Lower lobe of right lung (tissue), 2 donors: ENCODE measurements at regions not wholly inside any gene's neighbourhood (a gene's known extent, or its start where the extent isn't known, plus 50 kb on each side); places are given as distances from the start of the nearest gene placed in this dataset.

Experiments used
- ATAC-seq, 2 donors: fragments of 200-7000 bp; cut with Tn5 transposase; one replicate each; pipeline ENCODE4 v1.9.1; 2020 to 2022; ENCODE audit warnings: mild to moderate bottlenecking in 2 of 2, moderate library complexity in 2 of 2
- DNase-seq: peaks from one replicate; pipeline ENCODE4 v3.0.0-alpha.2; 2020
- H3K27ac ChIP-seq: fragments of 200-600 bp; one replicate; pipeline ENCODE4 v1.8.0; 2022
- H3K27me3 ChIP-seq: fragments of 200-600 bp; one replicate; pipeline ENCODE4 v1.8.0; 2022; ENCODE audit warnings: low read depth
- H3K36me3 ChIP-seq: fragments of 200-600 bp; one replicate; pipeline ENCODE4 v1.8.0; 2022; ENCODE audit warnings: mild to moderate bottlenecking
- H3K4me1 ChIP-seq: fragments of 200-600 bp; one replicate; pipeline ENCODE4 v1.8.0; 2022
- H3K4me3 ChIP-seq: fragments of 200-600 bp; one replicate; pipeline ENCODE4 v1.8.0; 2022; ENCODE audit warnings: mild to moderate bottlenecking
- H3K9me3 ChIP-seq: fragments of 200-600 bp; one replicate; pipeline ENCODE4 v1.8.0; 2022
- CTCF ChIP-seq: fragments of 200-600 bp; IDR thresholded peaks from one replicate; pipeline ENCODE4 v1.8.0; 2022; ENCODE audit warnings: antibody characterized with exemption, mild to moderate bottlenecking
- intact Hi-C: fragments of 100-400 bp; cut with DNase I; formaldehyde crosslinking; loops from one replicate; pipeline ENCODE4 v1.11.0; 2022
- donor health status: DM: no; HTN: yes; CAD: no; lungs with severe emphysema.

DNA sequence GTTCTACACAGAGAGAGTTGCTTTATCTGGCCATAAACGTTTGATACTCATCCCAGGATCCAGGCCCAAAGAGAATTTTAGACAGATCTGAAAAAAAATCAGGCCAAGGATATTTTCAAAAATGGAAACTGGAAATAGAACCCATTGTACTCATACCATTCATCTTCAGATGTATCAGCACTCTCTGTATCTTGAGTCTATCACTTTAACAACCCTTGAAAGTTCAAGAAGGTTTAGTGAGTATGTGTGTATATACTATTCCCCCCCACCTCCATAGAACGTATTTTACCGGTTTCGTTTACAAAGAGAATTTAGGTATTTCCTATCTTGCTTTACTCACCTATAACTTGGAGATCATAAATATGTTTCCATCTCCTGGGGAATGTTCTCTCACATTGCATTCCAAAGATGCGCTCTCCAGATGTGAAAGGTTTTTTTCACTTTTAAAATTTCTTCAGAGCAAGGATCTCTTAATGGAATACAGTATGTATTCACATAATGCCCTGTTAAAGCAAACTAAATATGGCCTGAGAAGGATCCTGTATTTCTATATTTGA lies 105.5 kb upstream of the TUT7 start:
- intact Hi-C loops, result no loop called here
- no peaks in the 10 kb centered on the region for H3K27me3 ChIP-seq
- DNase-seq (no peak), ATAC-seq (no peak)
- H3K27ac ChIP-seq, result no peak overlapping the region
- no peaks in the 10 kb centered on the region for H3K4me1 ChIP-seq
- no peaks in the 10 kb centered on the region for H3K9me3 ChIP-seq
- H3K36me3 ChIP-seq, result no peaks in the 10 kb centered on the region
- no peak overlapping the region for H3K4me3 ChIP-seq
- TF ChIP-seq CTCF, result no peak

DNA sequence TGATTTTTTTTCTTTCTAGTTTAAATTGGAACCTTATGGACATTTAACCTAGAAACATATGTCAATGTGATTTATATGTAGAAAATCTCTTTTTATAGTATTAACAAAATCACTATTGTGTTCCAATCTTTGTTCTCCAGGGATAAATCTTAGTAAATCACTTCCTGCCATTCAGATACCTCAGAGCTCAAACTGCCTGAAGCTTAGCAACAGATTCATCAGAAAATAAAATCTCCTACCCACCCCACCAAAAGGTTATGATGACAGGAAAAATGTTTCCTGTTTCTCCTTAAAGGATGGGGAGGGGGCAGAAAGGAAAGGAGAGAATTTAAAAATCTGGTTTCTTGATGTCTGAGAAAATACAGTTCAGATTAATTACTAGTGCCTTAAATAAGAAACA lies 105.0 kb upstream of the TUT7 start:
- no peak for DNase-seq
- no peak for ATAC-seq
- Histone ChIP-seq H3K4me1 (no peaks in the 10 kb centered on the region), H3K4me3 (no peak overlapping the region), H3K36me3 (no peaks in the 10 kb centered on the region), H3K27ac (no peak overlapping the region), H3K9me3 (no peaks in the 10 kb centered on the region), H3K27me3 (no peaks in the 10 kb centered on the region)
- no peak for TF ChIP-seq CTCF
- intact Hi-C loops, result no loop called here

- no peaks in the 10 kb centered on the region for H3K9me3 ChIP-seq
- ATAC-seq (no peak), DNase-seq (no peak)
- no peaks in the 10 kb centered on the region for H3K4me1 ChIP-seq
- H3K27me3 ChIP-seq, result no peaks in the 10 kb centered on the region
- H3K4me3 ChIP-seq, result no peak overlapping the region
- no peaks in the 10 kb centered on the region for H3K36me3 ChIP-seq
- no peak overlapping the region for H3K27ac ChIP-seq
- no peak for TF ChIP-seq CTCF
- intact Hi-C loops, result no loop called here
These were observed 104.1 kb upstream of the TUT7 start for GRCh38 chr9:86458191-86458855.

- Histone ChIP-seq H3K36me3 (no peaks in the 10 kb centered on the region), H3K4me1 (no peaks in the 10 kb centered on the region), H3K4me3 (no peak overlapping the region), H3K27ac (no peak overlapping the region), H3K27me3 (no peaks in the 10 kb centered on the region), H3K9me3 (no peaks in the 10 kb centered on the region)
- DNase-seq, result no peak
- no peak for TF ChIP-seq CTCF
- intact Hi-C loops, result no loop called here
- no peak for ATAC-seq
These were observed 102.2 kb upstream of the TUT7 start for GRCh38 chr9:86456416-86456815.

DNA sequence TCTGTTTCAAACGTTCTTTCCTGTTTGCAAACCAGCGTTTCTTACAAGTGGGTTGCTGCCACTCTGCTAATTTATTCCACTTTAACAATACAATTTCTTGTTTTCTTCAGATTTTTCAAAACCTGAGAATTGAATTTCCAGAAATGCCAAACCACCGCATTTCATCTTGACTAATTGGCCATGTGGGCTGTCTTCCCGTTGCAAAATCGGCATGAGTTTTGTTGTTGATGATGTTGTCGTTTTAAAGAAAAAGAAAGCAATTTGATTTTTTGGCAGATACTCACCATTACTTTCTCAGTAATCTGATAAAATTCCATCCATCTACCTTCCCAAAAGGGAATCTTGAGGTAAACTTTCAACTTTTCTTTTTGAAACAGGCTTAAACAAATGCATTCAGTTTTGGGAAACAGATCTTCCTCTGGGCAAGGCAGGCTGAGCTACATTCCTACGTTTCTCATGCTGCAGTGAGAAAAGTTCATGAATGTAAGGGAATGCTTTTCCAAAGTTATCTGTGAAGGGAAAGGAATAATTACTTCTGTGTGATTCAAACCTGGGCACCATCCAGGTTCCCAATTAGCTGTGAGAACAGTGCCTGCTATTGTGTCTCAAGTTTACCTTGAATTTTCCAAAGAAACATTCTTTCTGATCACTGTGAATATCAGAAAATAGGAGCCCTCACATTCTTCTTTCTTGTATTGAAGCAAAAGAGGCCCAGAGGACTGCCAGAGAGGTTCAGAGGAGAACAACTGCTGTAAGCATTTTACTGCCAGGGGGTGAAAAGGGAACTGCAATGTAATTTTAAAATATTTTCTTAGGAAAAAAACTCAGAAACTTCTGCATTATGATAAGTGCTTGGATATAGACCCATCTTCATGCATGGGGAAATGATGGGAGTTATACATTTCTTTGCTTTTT lies 100.7 kb upstream of the TUT7 start:
- intact Hi-C loops, result no loop called here
- no peak overlapping the region for H3K27ac ChIP-seq

More for the DNA sequence above, 100.7 kb upstream of the TUT7 start:
- H3K9me3 ChIP-seq, result no peaks in the 10 kb centered on the region
- no peak for TF ChIP-seq CTCF
- H3K36me3 ChIP-seq, result no peaks in the 10 kb centered on the region
- H3K4me3 ChIP-seq, result no peak overlapping the region
- ATAC-seq (no peak), DNase-seq (no peak)
- H3K27me3 ChIP-seq, result no peaks in the 10 kb centered on the region
- no peaks in the 10 kb centered on the region for H3K4me1 ChIP-seq
